ENCODE measurements at regions not wholly inside any gene's neighbourhood (a gene's known extent, or its start where the extent isn't known, plus 50 kb on each side); places are given as distances from the start of the nearest gene placed in this dataset.
"Not testable (repeated sequence)": the region's sequence is repeated elsewhere in the genome, so short reads cannot be mapped to it uniquely, and the experiment has no call there.

- TF ChIP-seq, protein P1, sequence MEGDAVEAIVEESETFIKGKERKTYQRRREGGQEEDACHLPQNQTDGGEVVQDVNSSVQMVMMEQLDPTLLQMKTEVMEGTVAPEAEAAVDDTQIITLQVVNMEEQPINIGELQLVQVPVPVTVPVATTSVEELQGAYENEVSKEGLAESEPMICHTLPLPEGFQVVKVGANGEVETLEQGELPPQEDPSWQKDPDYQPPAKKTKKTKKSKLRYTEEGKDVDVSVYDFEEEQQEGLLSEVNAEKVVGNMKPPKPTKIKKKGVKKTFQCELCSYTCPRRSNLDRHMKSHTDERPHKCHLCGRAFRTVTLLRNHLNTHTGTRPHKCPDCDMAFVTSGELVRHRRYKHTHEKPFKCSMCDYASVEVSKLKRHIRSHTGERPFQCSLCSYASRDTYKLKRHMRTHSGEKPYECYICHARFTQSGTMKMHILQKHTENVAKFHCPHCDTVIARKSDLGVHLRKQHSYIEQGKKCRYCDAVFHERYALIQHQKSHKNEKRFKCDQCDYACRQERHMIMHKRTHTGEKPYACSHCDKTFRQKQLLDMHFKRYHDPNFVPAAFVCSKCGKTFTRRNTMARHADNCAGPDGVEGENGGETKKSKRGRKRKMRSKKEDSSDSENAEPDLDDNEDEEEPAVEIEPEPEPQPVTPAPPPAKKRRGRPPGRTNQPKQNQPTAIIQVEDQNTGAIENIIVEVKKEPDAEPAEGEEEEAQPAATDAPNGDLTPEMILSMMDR (IDR thresholded peaks at IDR 0.05) = not testable (repeated sequence)
- not testable (repeated sequence) for TF ChIP-seq POLR2A (IDR thresholded peaks at IDR 0.05)
These were observed 786.9 kb downstream of the TTLL7 start for GRCh38 chr1:83212033-83212432.
